A673 (cell line): ENCODE measurements at regions not wholly inside any gene's neighbourhood (a gene's known extent, or its start where the extent isn't known, plus 50 kb on each side); places are given as distances from the start of the nearest gene placed in this dataset.

Experiments used
- CTCF ChIP-seq: fragments of 300-800, 200-600 bp; sonication (generic); conservative IDR thresholded peaks from 2 replicates; pipeline ENCODE4 v1.5.1; 2017; ENCODE audit warnings: low read depth, mild to moderate bottlenecking, antibody characterized with exemption, low read length, moderate library complexity, mixed read lengths
- EZH2 ChIP-seq: fragments of 200-600 bp; sonication (generic); IDR thresholded peaks from 2 replicates; pipeline ENCODE4 v1.6.1; 2017; ENCODE audit warnings: borderline replicate concordance, low read depth, mild to moderate bottlenecking, mixed read lengths, antibody characterized with exemption, low read length; ENCODE audit not compliant: poor library complexity, severe bottlenecking

GRCh38 chr22:48343461-48343860 lies 1484.2 kb downstream of the BRD1 start:
- TF ChIP-seq CTCF: no peak
- TF ChIP-seq EZH2: no peak
